NT2/D1 (cell line): ENCODE measurements at regions not wholly inside any gene's neighbourhood (a gene's known extent, or its start where the extent isn't known, plus 50 kb on each side); places are given as distances from the start of the nearest gene placed in this dataset.

Experiments used
- YY1 ChIP-seq: IDR thresholded peaks from 2 replicates; pipeline ENCODE4 v1.6.1; 2011; ENCODE audit not compliant: insufficient read length, insufficient read depth
- ZNF274 ChIP-seq: IDR thresholded peaks from 2 replicates; pipeline ENCODE4 v1.6.1; 2011; ENCODE audit warnings: mild to moderate bottlenecking, low read depth, low read length

- TF ChIP-seq YY1 (no peak), ZNF274 (no peak)
These were observed 1013.1 kb upstream of the TMEM132C start for GRCh38 chr12:127253797-127254327.
